Nephron progenitor cell (in vitro differentiated cells): ENCODE measurements at regions not wholly inside any gene's neighbourhood (a gene's known extent, or its start where the extent isn't known, plus 50 kb on each side); places are given as distances from the start of the nearest gene placed in this dataset.

Source experiments
- DNase-seq: peaks from one replicate; pipeline ENCODE4 v3.0.0; 2021
- H3K27ac Mint-ChIP-seq: 2 replicates; pipeline ENCODE4 v1.8.0; 2021; ENCODE audit warnings: mild to moderate bottlenecking, moderate library complexity, mixed read lengths
- H3K27me3 Mint-ChIP-seq: 2 replicates; pipeline ENCODE4 v1.8.0; 2021; ENCODE audit warnings: mild to moderate bottlenecking, low read depth, mixed read lengths; ENCODE audit not compliant: poor library complexity
- H3K36me3 Mint-ChIP-seq: 2 replicates; pipeline ENCODE4 v1.8.0; 2021; ENCODE audit warnings: low read depth, mixed read lengths
- H3K4me1 Mint-ChIP-seq: 2 replicates; pipeline ENCODE4 v1.8.0; 2021; ENCODE audit warnings: mixed read lengths
- H3K4me3 Mint-ChIP-seq: 2 replicates; pipeline ENCODE4 v1.8.0; 2021; ENCODE audit warnings: mild to moderate bottlenecking, moderate library complexity, mixed read lengths
- H3K9me3 Mint-ChIP-seq: 2 replicates; pipeline ENCODE4 v1.8.0; 2021; ENCODE audit warnings: mild to moderate bottlenecking, moderate library complexity, mixed read lengths
- CTCF ChIP-seq: fragments of 200-600 bp; sonication (generic); IDR thresholded peaks from 2 replicates; pipeline ENCODE4 v1.5.0; 2021; ENCODE audit warnings: antibody characterized with exemption

- H3K9me3 Mint-ChIP-seq, result peaks cover 8% of the 10 kb centered on the region
- no peak for TF ChIP-seq CTCF
These were observed 112.5 kb upstream of the RUNX3 start for GRCh38 chr1:25042331-25043227.

GRCh38 chr1:25041916-25042315 is 111.8 kb upstream of the RUNX3 start:
- no peak overlapping the region for H3K27ac Mint-ChIP-seq

More at GRCh38 chr1:25042331-25043227, 112.5 kb upstream of the RUNX3 start:
- Mint-ChIP-seq H3K36me3 (no peaks in the 10 kb centered on the region), H3K27me3 (peaks cover 49% of the 10 kb centered on the region), H3K27ac (no peak overlapping the region), H3K4me3 (no peak overlapping the region), H3K4me1 (no peaks in the 10 kb centered on the region)
- no peak for DNase-seq

GRCh38 chr1:25040122-25040685 is 110.1 kb upstream of the RUNX3 start:
- Mint-ChIP-seq H3K27ac (no peak overlapping the region), H3K27me3 (peaks cover 37% of the 10 kb centered on the region), H3K36me3 (no peaks in the 10 kb centered on the region), H3K9me3 (peaks cover 8% of the 10 kb centered on the region), H3K4me3 (no peak overlapping the region), H3K4me1 (no peaks in the 10 kb centered on the region)
- no peak for TF ChIP-seq CTCF
- no peak for DNase-seq

More at GRCh38 chr1:25041916-25042315, 111.8 kb upstream of the RUNX3 start:
- Mint-ChIP-seq H3K9me3 (peaks cover 8% of the 10 kb centered on the region), H3K27me3 (peaks cover 45% of the 10 kb centered on the region), H3K4me3 (no peak overlapping the region), H3K36me3 (no peaks in the 10 kb centered on the region), H3K4me1 (no peaks in the 10 kb centered on the region)
- no peak for TF ChIP-seq CTCF
- DNase-seq, result no peak

GRCh38 chr1:25039229-25039628 is 109.2 kb upstream of the RUNX3 start:
- H3K9me3 Mint-ChIP-seq, result peaks cover 8% of the 10 kb centered on the region
- H3K27me3 Mint-ChIP-seq, result peaks cover 32% of the 10 kb centered on the region
- no peak for TF ChIP-seq CTCF
- no peaks in the 10 kb centered on the region for H3K4me1 Mint-ChIP-seq
- no peak overlapping the region for H3K27ac Mint-ChIP-seq
- DNase-seq, result no peak
- H3K36me3 Mint-ChIP-seq, result no peaks in the 10 kb centered on the region
- H3K4me3 Mint-ChIP-seq, result no peak overlapping the region

- H3K27ac Mint-ChIP-seq, result no peak overlapping the region
- H3K36me3 Mint-ChIP-seq, result no peaks in the 10 kb centered on the region
- H3K27me3 Mint-ChIP-seq, result peaks cover 27% of the 10 kb centered on the region
- H3K4me3 Mint-ChIP-seq, result no peak overlapping the region
- no peak for TF ChIP-seq CTCF
- DNase-seq, result no peak
- H3K4me1 Mint-ChIP-seq, result peaks cover 2% of the 10 kb centered on the region
- H3K9me3 Mint-ChIP-seq, result peaks cover 3% of the 10 kb centered on the region
These were observed 108.6 kb upstream of the RUNX3 start for GRCh38 chr1:25038699-25039098.
